H9 (cell line): ENCODE measurements at regions not wholly inside any gene's neighbourhood (a gene's known extent, or its start where the extent isn't known, plus 50 kb on each side); places are given as distances from the start of the nearest gene placed in this dataset.

Experiments used
- DNase-seq: peaks from one replicate; pipeline ENCODE4 v3.0.0-alpha.2; 2017
- H2AFZ ChIP-seq: one replicate; pipeline ENCODE4 v1.6.1; 2013; ENCODE audit warnings: mild to moderate bottlenecking, low read length, control low read depth, moderate library complexity
- H2AK5ac ChIP-seq: 2 replicates; pipeline ENCODE4 v1.6.1; 2013; ENCODE audit warnings: low read length, control low read depth, mixed read lengths; ENCODE audit not compliant: insufficient read length
- H2BK120ac ChIP-seq: one replicate; pipeline ENCODE4 v1.6.1; 2013; ENCODE audit warnings: low read depth, mild to moderate bottlenecking, low read length, control low read depth, inconsistent platforms; ENCODE audit not compliant: poor library complexity, severe bottlenecking
- H2BK12ac ChIP-seq: 2 replicates; pipeline ENCODE4 v1.6.1; 2013; ENCODE audit warnings: low read length, control low read depth, mixed read lengths, low read depth; ENCODE audit not compliant: insufficient read length
- H2BK15ac ChIP-seq: 2 replicates; pipeline ENCODE4 v1.6.1; 2013; ENCODE audit warnings: low read depth, low read length, control low read depth
- H2BK20ac ChIP-seq: one replicate; pipeline ENCODE4 v1.6.1; 2013; ENCODE audit warnings: low read depth, mild to moderate bottlenecking, low read length, control low read depth, inconsistent platforms; ENCODE audit not compliant: poor library complexity, severe bottlenecking
- H2BK5ac ChIP-seq: 2 replicates; pipeline ENCODE4 v1.6.1; 2013; ENCODE audit warnings: low read length, control low read depth, mixed read lengths; ENCODE audit not compliant: insufficient read length
- H3K14ac ChIP-seq: 2 replicates; pipeline ENCODE4 v1.6.1; 2013; ENCODE audit warnings: low read length, control low read depth; ENCODE audit not compliant: insufficient read depth
- H3K18ac ChIP-seq: 2 replicates; pipeline ENCODE4 v1.6.1; 2013; ENCODE audit warnings: low read depth, mild to moderate bottlenecking, mixed read lengths, low read length, control low read depth; ENCODE audit not compliant: insufficient read length
- H3K23ac ChIP-seq: 2 replicates; pipeline ENCODE4 v1.6.1; 2013; ENCODE audit warnings: low read length, control low read depth, mixed read lengths, low read depth; ENCODE audit not compliant: insufficient read length
- H3K23me2 ChIP-seq: 2 replicates; pipeline ENCODE4 v1.6.1; 2013; ENCODE audit warnings: low read depth, mild to moderate bottlenecking, mixed read lengths, low read length, control low read depth; ENCODE audit not compliant: insufficient read length, poor library complexity, severe bottlenecking
- H3K27ac ChIP-seq: 2 replicates; pipeline ENCODE4 v1.5.1; 2013; ENCODE audit warnings: low read length, control low read depth, mixed read lengths, low read depth; ENCODE audit not compliant: insufficient read length
- H3K27me3 ChIP-seq: 2 replicates; pipeline ENCODE4 v1.6.1; 2013; ENCODE audit warnings: low read length, control low read depth, inconsistent platforms; ENCODE audit not compliant: insufficient read depth
- H3K4ac ChIP-seq: 2 replicates; pipeline ENCODE4 v1.6.1; 2013; ENCODE audit warnings: low read depth, mild to moderate bottlenecking, control low read depth, inconsistent platforms, low read length, moderate library complexity
- H3K4me1 ChIP-seq: 2 replicates; pipeline ENCODE4 v1.6.1; 2013; ENCODE audit warnings: low read length, control low read depth, inconsistent platforms; ENCODE audit not compliant: insufficient read depth
- H3K4me2 ChIP-seq: 2 replicates; pipeline ENCODE4 v1.6.1; 2013; ENCODE audit warnings: low read length, control low read depth, mixed read lengths; ENCODE audit not compliant: insufficient read length, insufficient read depth
- H3K56ac ChIP-seq: 2 replicates; pipeline ENCODE4 v1.6.1; 2013; ENCODE audit warnings: low read depth, mild to moderate bottlenecking, mixed read lengths, low read length, control low read depth; ENCODE audit not compliant: insufficient read length
- H3K79me1 ChIP-seq: 2 replicates; pipeline ENCODE4 v1.6.1; 2013; ENCODE audit warnings: low read depth, mild to moderate bottlenecking, moderate library complexity, low read length, control low read depth, inconsistent platforms; ENCODE audit not compliant: insufficient read depth, poor library complexity, severe bottlenecking
- H3K79me2 ChIP-seq: 2 replicates; pipeline ENCODE4 v1.6.1; 2013; ENCODE audit warnings: low read length, control low read depth, inconsistent platforms; ENCODE audit not compliant: insufficient read depth
- H3K9ac ChIP-seq: 2 replicates; pipeline ENCODE4 v1.6.1; 2013; ENCODE audit warnings: low read length, control low read depth, mixed read lengths; ENCODE audit not compliant: insufficient read length; ENCODE audit errors: extremely low read depth
- H3K9me3 ChIP-seq: one replicate; pipeline ENCODE4 v1.6.1; 2013; ENCODE audit warnings: low read depth, low read length, inconsistent platforms; ENCODE audit not compliant: control insufficient read depth
- H3T11ph ChIP-seq: one replicate; pipeline ENCODE4 v1.6.1; 2013; ENCODE audit warnings: mild to moderate bottlenecking, low read length, control low read depth, inconsistent platforms
- H4K20me1 ChIP-seq: one replicate; pipeline ENCODE4 v1.6.1; 2013; ENCODE audit not compliant: control insufficient read depth, insufficient read length, insufficient read depth
- H4K5ac ChIP-seq: 2 replicates; pipeline ENCODE4 v1.6.1; 2013; ENCODE audit warnings: low read depth, mild to moderate bottlenecking, mixed read lengths, low read length, control low read depth; ENCODE audit not compliant: insufficient read length
- H4K8ac ChIP-seq: replicated peaks from 2 replicates; pipeline ENCODE4 v1.6.1; 2013; ENCODE audit warnings: low read length, control low read depth, mixed read lengths, low read depth; ENCODE audit not compliant: insufficient read length
- H4K91ac ChIP-seq: 2 replicates; pipeline ENCODE4 v1.6.1; 2013; ENCODE audit warnings: low read depth, mild to moderate bottlenecking, moderate library complexity, mixed read lengths, low read length, control low read depth; ENCODE audit not compliant: insufficient read length
- H3K27ac Mint-ChIP-seq, 3 experiments: 2 replicates in 2 of 3; 3 replicates in 1 of 3; pipeline ENCODE4 v1.8.0; 2020 to 2021; ENCODE audit warnings: mixed read lengths in 3 of 3, mild to moderate bottlenecking in 1 of 3, moderate library complexity in 1 of 3
- H3K27me3 Mint-ChIP-seq: 2 replicates; pipeline ENCODE4 v1.8.0; 2021; ENCODE audit warnings: low read depth, mild to moderate bottlenecking, moderate library complexity, mixed read lengths
- H3K36me3 Mint-ChIP-seq, 3 experiments: 2 replicates in 2 of 3; 3 replicates in 1 of 3; pipeline ENCODE4 v1.8.0; 2020 to 2021; ENCODE audit warnings: low read depth in 3 of 3, mixed read lengths in 3 of 3; ENCODE audit not compliant: insufficient read depth in 1 of 3
- H3K4me1 Mint-ChIP-seq, 2 experiments: 2 replicates each; pipeline ENCODE4 v1.8.0; 2020; ENCODE audit warnings: mixed read lengths in 2 of 2
- H3K4me3 Mint-ChIP-seq, 2 experiments: 2 replicates in 1 of 2; 3 replicates in 1 of 2; pipeline ENCODE4 v1.8.0; 2020 to 2021; ENCODE audit warnings: mild to moderate bottlenecking in 2 of 2, mixed read lengths in 2 of 2, moderate library complexity in 1 of 2
- H3K9me3 Mint-ChIP-seq, 2 experiments: 2 replicates in 1 of 2; 3 replicates in 1 of 2; pipeline ENCODE4 v1.8.0; 2020; ENCODE audit warnings: mild to moderate bottlenecking in 2 of 2, mixed read lengths in 2 of 2, moderate library complexity in 1 of 2
- WGBS: extraction: QIAGEN DNeasy Blood & Tissue Kit; methylation state at CpG from one replicate; pipeline ENCODE4 v1.1.7; 2013; ENCODE audit warnings: missing lambda C conversion rate, low lambda C conversion rate, mixed read lengths; ENCODE audit not compliant: insufficient read length; ENCODE audit errors: extremely low coverage; 5-methylcytosine and 5-hydroxymethylcytosine counted together
- TF ChIP-seq, protein P1 (sequence below): fragments of 200-600 bp; sonication (generic); conservative IDR thresholded peaks from 3 replicates; pipeline ENCODE4 v1.8.0; 2021; ENCODE audit warnings: antibody characterized with exemption, mild to moderate bottlenecking

DNA sequence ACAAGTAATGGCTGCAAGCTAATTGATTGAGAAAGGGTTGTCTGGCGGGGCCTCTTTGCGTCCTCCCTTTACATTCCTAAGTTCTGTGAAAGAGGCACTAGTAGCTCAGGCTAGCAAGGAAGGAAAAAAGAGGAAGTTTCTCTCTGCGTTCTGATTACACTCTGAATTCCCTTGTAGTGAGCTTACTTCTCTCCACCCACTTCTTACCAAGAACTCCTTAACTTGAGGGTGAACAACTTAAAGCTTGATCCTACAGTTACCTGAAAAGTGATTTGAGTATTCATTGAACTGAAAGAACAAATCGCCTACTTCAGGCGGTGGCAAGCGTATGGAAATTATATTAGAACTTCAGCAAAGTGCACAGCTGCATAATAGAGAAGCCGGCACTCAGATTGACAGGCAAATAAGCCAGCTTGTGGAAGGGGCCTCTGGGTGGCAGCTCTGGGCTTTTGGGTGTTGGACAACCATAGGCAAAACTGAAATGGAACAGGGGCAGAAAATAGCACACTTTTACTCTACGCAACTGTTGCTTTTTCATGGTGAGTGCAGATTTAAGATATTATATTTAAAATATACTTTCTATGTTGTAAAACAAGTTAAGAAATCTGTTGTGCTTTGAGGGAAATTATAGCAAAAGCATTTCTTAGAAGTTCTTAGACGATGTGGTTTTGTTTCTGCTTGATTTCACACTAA, 464.5 kb downstream of the USP25 start:
- Histone ChIP-seq H3K27me3 (no peaks in the 10 kb centered on the region), H4K5ac (no peak overlapping the region), H2BK20ac (no peak overlapping the region), H3T11ph (no peak overlapping the region), H3K9ac (no peak overlapping the region), H2BK15ac (no peak overlapping the region), H3K23me2 (no peaks in the 10 kb centered on the region), H2BK5ac (no peak overlapping the region), H2AFZ (no peak overlapping the region), H3K4me2 (no peak overlapping the region), H4K20me1 (no peaks in the 10 kb centered on the region), H2BK12ac (no peak overlapping the region), H3K4ac (no peak overlapping the region), H3K18ac (no peak overlapping the region), H3K27ac (peak overlapping the region; percentile 11), H2AK5ac (no peak overlapping the region), H3K79me2 (no peaks in the 10 kb centered on the region), H3K9me3 (no peaks in the 10 kb centered on the region), H3K79me1 (no peaks in the 10 kb centered on the region), H4K91ac (no peak overlapping the region), H4K8ac (no peak overlapping the region), H3K4me1 (no peaks in the 10 kb centered on the region), H2BK120ac (no peak overlapping the region), H3K56ac (no peak overlapping the region), H3K23ac (no peak overlapping the region), H3K14ac (no peak overlapping the region)
- TF ChIP-seq, protein P1, sequence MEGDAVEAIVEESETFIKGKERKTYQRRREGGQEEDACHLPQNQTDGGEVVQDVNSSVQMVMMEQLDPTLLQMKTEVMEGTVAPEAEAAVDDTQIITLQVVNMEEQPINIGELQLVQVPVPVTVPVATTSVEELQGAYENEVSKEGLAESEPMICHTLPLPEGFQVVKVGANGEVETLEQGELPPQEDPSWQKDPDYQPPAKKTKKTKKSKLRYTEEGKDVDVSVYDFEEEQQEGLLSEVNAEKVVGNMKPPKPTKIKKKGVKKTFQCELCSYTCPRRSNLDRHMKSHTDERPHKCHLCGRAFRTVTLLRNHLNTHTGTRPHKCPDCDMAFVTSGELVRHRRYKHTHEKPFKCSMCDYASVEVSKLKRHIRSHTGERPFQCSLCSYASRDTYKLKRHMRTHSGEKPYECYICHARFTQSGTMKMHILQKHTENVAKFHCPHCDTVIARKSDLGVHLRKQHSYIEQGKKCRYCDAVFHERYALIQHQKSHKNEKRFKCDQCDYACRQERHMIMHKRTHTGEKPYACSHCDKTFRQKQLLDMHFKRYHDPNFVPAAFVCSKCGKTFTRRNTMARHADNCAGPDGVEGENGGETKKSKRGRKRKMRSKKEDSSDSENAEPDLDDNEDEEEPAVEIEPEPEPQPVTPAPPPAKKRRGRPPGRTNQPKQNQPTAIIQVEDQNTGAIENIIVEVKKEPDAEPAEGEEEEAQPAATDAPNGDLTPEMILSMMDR, result no peak
- peak; percentile 39 for DNase-seq
- H3K4me3 Mint-ChIP-seq, result no peak overlapping the region
- no peaks in the 10 kb centered on the region for H3K27me3 Mint-ChIP-seq
- peaks cover 7 to 9% of the 10 kb centered on the region in 2 experiments for H3K4me1 Mint-ChIP-seq
- H3K36me3 Mint-ChIP-seq, result no peaks in the 10 kb centered on the region
- WGBS, result no CpG with 5 or more reads among the region's 9 CpGs
- H3K9me3 Mint-ChIP-seq, result peaks cover 0 to 2% of the 10 kb centered on the region in 2 experiments; a peak in 3 of 5 replicates
- peak overlapping the region in 2 of 3 experiments; percentile 65 to 77; a peak in 3 of 7 replicates for H3K27ac Mint-ChIP-seq
